Transverse colon (tissue), 4 donors: ENCODE measurements at regions not wholly inside any gene's neighbourhood (a gene's known extent, or its start where the extent isn't known, plus 50 kb on each side); places are given as distances from the start of the nearest gene placed in this dataset.

ENCODE experiments used
- DNase-seq: peaks from one replicate; pipeline ENCODE4 v3.0.0-alpha.2; 2019
- H3K27ac ChIP-seq, 4 donors: fragments of 200-600 bp; sonication (generic); 2 replicates each; pipeline ENCODE4 v1.5.1; 2016 to 2018; ENCODE audit warnings: inconsistent platforms in 4 of 4
- H3K27me3 ChIP-seq: fragments of 200-600 bp; sonication (generic); 2 replicates; pipeline ENCODE4 v1.5.1; 2017; ENCODE audit warnings: inconsistent platforms
- H3K36me3 ChIP-seq, 4 donors: fragments of 200-600 bp; sonication (generic); 2 replicates each; pipeline ENCODE4 v1.5.1; 2017 to 2019; ENCODE audit warnings: inconsistent platforms in 4 of 4
- H3K4me1 ChIP-seq, 4 donors: fragments of 200-600 bp; sonication (generic); 2 replicates each; pipeline ENCODE4 v1.5.1; 2017 to 2020; ENCODE audit warnings: inconsistent platforms in 4 of 4
- H3K4me3 ChIP-seq, 4 donors: fragments of 200-600 bp; sonication (generic); 1 replicate in 1 of 4; 2 replicates in 3 of 4; pipeline versions ENCODE4 v1.5.1 to v1.6.1; 2017 to 2019; ENCODE audit warnings: inconsistent platforms in 4 of 4
- H3K9me3 ChIP-seq, 2 donors: fragments of 200-600 bp; sonication (generic); 2 replicates each; pipeline ENCODE4 v1.5.1; 2017 to 2019; ENCODE audit warnings: inconsistent platforms in 2 of 2
- EP300 ChIP-seq: sonication (generic); formaldehyde crosslinking; IDR thresholded peaks from one replicate; pipeline ENCODE4 v1.6.1; 2017; ENCODE audit warnings: antibody characterized with exemption, low read depth
- POLR2A ChIP-seq: fragments of 450-650 bp; IDR thresholded peaks from one replicate; pipeline ENCODE4 v1.6.1; 2016; ENCODE audit warnings: antibody characterized with exemption, mild to moderate bottlenecking, moderate library complexity
- POLR2AphosphoS5 ChIP-seq, 3 donors: sonication (generic); formaldehyde crosslinking; IDR thresholded peaks; one replicate each; pipeline ENCODE4 v1.6.1; 2016; ENCODE audit warnings: antibody characterized with exemption in 3 of 3
- WGBS, 2 donors: methylation state at CpG; one replicate each; pipeline ENCODE4 v1.1.5; 2018; ENCODE audit warnings: low coverage in 1 of 2; 5-methylcytosine and 5-hydroxymethylcytosine counted together
- in situ Hi-C, 4 donors: fragments of 200-750 bp; cut with MboI; loops; one replicate each; pipeline versions ENCODE4 v1.15.0 to v1.15.1; 2017; ENCODE audit warnings: low sequenced_read_pairs in 3 of 4, low pct_ligation_motif_present in 1 of 4, low pct_unique_long_range_greater_than_20kb in 1 of 4
- intact Hi-C: fragments of 100-400 bp; cut with DNase I; formaldehyde crosslinking; loops from one replicate; pipeline ENCODE4 v1.15.1; 2023; ENCODE audit warnings: low total_unique reads
- TF ChIP-seq, protein P1 (sequence below), 5 experiments: fragments of 200-600 bp in 3 of 5; fragments of 450-650 bp in 2 of 5; sonication (generic) in 3 of 5; IDR thresholded peaks; 1 replicate in 2 of 5; 2 replicates in 3 of 5; pipeline ENCODE4 v1.5.1; 2016 to 2017; ENCODE audit warnings: antibody characterized with exemption in 5 of 5, inconsistent platforms in 3 of 5, mild to moderate bottlenecking in 2 of 5, moderate library complexity in 1 of 5

DNA sequence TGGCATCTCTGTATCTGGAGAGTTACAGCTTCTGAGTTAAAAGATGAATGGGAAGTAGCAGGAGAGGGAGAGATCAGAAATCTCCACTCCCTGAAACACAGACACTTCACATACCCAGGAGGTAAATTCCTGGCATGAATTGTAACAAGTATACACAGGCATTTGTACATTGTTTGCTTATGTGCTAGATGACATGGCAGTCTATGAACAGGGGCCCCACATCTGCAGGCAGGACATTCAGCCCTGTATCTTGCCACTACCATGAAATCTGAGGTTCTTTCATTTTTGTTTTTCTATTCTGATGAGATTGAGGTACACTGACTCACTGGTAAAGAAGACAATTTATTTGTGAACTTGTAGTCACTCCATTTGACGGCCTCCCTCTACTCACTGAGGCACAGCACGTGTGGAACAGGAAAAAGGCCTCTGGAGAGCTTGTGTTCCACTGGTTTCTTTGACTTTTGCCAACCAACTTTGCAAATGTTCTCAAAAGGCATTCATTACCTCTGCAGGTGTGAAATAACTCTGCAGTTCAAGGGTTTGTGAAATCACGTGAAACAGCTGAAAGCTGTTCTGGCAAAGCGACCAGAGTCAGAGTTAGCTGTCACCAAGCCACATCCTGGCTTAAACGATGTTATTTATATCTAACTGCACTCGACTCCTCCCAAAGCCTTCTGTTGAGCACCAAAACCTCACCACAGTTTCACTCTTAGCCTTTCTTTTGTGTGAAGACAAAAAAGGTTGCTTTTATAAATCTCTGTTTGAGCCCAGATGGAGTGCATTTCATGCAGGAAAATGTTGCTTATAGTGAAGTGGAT is 401.3 kb upstream of the CFAP20DC start:
- Histone ChIP-seq H3K27ac (peak overlapping the region; percentile 18 to 70 (median 30)), H3K9me3 (no peaks in the 10 kb centered on the region), H3K4me3 (no peak overlapping the region), H3K36me3 (no peaks in the 10 kb centered on the region), H3K27me3 (no peaks in the 10 kb centered on the region), H3K4me1 (no peaks in the 10 kb centered on the region)
- peak; percentile 38 for DNase-seq
- WGBS, 2 donors = 39 to 53% methylated on average over 4 to 6 of the region's 6 CpGs
- in situ Hi-C loops = no loop called here
- no peak for TF ChIP-seq POLR2AphosphoS5 (IDR thresholded peaks at IDR 0.05)
- intact Hi-C loops = no loop called here

DNA sequence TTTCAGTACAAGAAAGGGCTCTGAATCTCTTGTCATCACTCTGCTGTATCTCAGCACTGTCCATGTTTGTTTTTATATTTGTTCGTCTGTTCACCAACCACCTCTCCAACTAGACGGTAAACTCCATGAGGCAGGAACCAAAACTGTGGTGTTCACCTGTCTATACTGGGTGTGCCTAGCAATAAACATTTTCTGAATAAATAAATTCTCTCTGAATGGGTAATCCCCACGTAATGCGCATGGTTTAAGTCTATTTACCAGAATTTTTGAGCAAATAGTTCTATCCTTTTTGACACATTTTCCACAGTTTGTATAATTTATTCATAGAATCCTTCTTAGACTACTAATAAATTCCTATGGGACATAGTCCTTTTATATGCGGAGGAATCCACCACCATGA is 400.6 kb upstream of the CFAP20DC start:
- intact Hi-C loops = no loop called here
- no peaks in the 10 kb centered on the region for H3K27me3 ChIP-seq
- H3K9me3 ChIP-seq = no peaks in the 10 kb centered on the region
- H3K27ac ChIP-seq = peak overlapping the region in 2 of 4 donors; percentile 37 to 67
- in situ Hi-C loops = no loop called here
- 76 to 79% methylated on average over 3 to 5 of the region's 5 CpGs for WGBS, 2 donors
- no peak for TF ChIP-seq POLR2A
- TF ChIP-seq, protein P1, sequence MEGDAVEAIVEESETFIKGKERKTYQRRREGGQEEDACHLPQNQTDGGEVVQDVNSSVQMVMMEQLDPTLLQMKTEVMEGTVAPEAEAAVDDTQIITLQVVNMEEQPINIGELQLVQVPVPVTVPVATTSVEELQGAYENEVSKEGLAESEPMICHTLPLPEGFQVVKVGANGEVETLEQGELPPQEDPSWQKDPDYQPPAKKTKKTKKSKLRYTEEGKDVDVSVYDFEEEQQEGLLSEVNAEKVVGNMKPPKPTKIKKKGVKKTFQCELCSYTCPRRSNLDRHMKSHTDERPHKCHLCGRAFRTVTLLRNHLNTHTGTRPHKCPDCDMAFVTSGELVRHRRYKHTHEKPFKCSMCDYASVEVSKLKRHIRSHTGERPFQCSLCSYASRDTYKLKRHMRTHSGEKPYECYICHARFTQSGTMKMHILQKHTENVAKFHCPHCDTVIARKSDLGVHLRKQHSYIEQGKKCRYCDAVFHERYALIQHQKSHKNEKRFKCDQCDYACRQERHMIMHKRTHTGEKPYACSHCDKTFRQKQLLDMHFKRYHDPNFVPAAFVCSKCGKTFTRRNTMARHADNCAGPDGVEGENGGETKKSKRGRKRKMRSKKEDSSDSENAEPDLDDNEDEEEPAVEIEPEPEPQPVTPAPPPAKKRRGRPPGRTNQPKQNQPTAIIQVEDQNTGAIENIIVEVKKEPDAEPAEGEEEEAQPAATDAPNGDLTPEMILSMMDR (IDR thresholded peaks at IDR 0.05) = no peak
- TF ChIP-seq POLR2AphosphoS5 (IDR thresholded peaks at IDR 0.05) = no peak
- TF ChIP-seq EP300 = no peak
- H3K4me3 ChIP-seq = no peak overlapping the region
- DNase-seq = no peak
- no peaks in the 10 kb centered on the region for H3K36me3 ChIP-seq
- H3K4me1 ChIP-seq = no peaks in the 10 kb centered on the region

DNA sequence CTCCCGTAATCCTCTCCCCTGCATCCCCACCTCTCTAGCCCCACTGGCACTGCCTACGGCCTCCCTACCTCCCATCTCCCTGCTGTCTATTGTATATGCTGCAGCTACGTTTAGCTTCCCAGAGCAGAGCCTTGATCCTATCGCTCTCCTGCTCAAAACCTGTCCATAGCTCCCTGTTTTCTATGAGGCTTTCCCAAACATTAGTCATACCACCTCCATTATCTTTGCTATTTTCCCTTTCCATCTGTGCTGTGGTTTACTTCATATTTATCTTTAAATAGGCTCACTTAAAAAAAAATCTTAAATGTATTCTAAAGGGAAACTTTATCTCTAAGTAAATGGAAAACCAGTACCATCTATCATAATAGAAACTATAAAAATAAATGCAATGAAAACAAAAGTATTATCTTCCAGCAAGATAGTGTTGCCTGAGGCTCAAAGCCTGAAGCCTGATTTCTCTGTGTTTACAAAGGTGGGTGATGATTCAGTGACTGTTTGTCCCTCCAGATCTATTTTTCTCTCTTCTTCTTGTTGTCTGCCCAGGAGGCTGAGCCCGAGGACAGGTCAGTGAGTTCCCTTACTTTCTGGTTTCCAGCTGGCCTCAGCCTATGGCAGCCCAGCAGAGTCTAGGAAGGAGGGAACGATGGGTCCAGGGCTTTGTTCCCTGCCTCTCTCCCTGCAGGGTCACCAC is 397.1 kb upstream of the CFAP20DC start:
- intact Hi-C loops = no loop called here
- H3K9me3 ChIP-seq = no peaks in the 10 kb centered on the region
- H3K4me1 ChIP-seq = no peaks in the 10 kb centered on the region
- H3K27ac ChIP-seq = no peak overlapping the region
- DNase-seq = no peak
- TF ChIP-seq POLR2AphosphoS5 (IDR thresholded peaks at IDR 0.05) = no peak
- TF ChIP-seq, protein P1 (IDR thresholded peaks at IDR 0.05) = no peak
- no peak for TF ChIP-seq EP300
- TF ChIP-seq POLR2A = no peak
- H3K4me3 ChIP-seq = no peak overlapping the region
- H3K36me3 ChIP-seq = no peaks in the 10 kb centered on the region
- 80 to 93% methylated on average over 5 to 6 of the region's 6 CpGs for WGBS, 2 donors
- in situ Hi-C loops = no loop called here
- H3K27me3 ChIP-seq = no peaks in the 10 kb centered on the region

DNA sequence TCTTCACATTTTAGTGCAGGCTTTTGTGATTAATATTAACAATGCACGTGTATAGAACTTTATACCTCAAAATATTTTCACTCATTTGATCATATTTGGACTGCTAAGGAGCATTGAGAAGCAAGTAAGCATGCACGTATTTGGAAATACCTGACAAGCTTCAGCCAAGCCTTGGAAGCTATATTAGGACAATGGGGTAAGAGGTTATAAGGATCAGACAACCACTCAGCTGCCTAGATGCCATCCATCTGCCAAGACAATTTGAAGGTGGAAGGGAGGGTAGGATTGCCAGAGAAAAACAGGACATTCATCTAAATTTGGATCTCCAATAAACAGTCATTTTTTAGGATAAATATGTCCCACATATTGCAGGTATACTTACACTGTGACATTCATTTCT is 394.9 kb upstream of the CFAP20DC start:
- 17 to 64% methylated on average over 1 to 2 of the region's 2 CpGs for WGBS, 2 donors
- no peaks in the 10 kb centered on the region for H3K27me3 ChIP-seq
- no peaks in the 10 kb centered on the region for H3K9me3 ChIP-seq
- no peak for DNase-seq
- intact Hi-C loops (no loop called here), in situ Hi-C loops (no loop called here)
- H3K4me3 ChIP-seq = no peak overlapping the region
- no peak overlapping the region for H3K27ac ChIP-seq
- H3K36me3 ChIP-seq = no peaks in the 10 kb centered on the region
- TF ChIP-seq, protein P1 (IDR thresholded peaks at IDR 0.05) = no peak
- TF ChIP-seq POLR2AphosphoS5 (IDR thresholded peaks at IDR 0.05) (no peak), EP300 (no peak), POLR2A (no peak)
- no peaks in the 10 kb centered on the region for H3K4me1 ChIP-seq
